ENCODE measurements at regions not wholly inside any gene's neighbourhood (a gene's known extent, or its start where the extent isn't known, plus 50 kb on each side); places are given as distances from the start of the nearest gene placed in this dataset.

GRCh38 chr4:123455360-123455759, 58.8 kb downstream of the SPRY1 start:
- no peak for DNase-seq

- no peak for DNase-seq
Observed at GRCh38 chr4:123462007-123462406, 65.4 kb downstream of the SPRY1 start.

GRCh38 chr4:123463869-123464268, 67.3 kb downstream of the SPRY1 start:
- DNase-seq = no peak

GRCh38 chr4:123465416-123465815, 68.8 kb downstream of the SPRY1 start:
- DNase-seq = no peak

GRCh38 chr4:123466080-123466785, 69.6 kb downstream of the SPRY1 start:
- DNase-seq = no peak

GRCh38 chr4:123468479-123469031, 72.0 kb downstream of the SPRY1 start:
- DNase-seq = no peak

- DNase-seq = no peak
Observed at GRCh38 chr4:123469245-123469644, 72.7 kb downstream of the SPRY1 start.

GRCh38 chr4:123469696-123470095, 73.1 kb downstream of the SPRY1 start:
- no peak for DNase-seq

- no peak for DNase-seq
Observed at GRCh38 chr4:123470640-123471039, 74.0 kb downstream of the SPRY1 start.

- no peak for DNase-seq
Observed at GRCh38 chr4:123471655-123472369, 75.2 kb downstream of the SPRY1 start.

GRCh38 chr4:123474817-123475216, 78.2 kb downstream of the SPRY1 start:
- no peak for DNase-seq

- DNase-seq = no peak
Observed at GRCh38 chr4:123476089-123476488, 79.5 kb downstream of the SPRY1 start.

- no peak for DNase-seq
Observed at GRCh38 chr4:123477711-123478209, 81.2 kb downstream of the SPRY1 start.

- no peak for DNase-seq
Observed at GRCh38 chr4:123478859-123479345, 82.3 kb downstream of the SPRY1 start.

GRCh38 chr4:123479944-123480343, 83.3 kb downstream of the SPRY1 start:
- peak; percentile 19 for DNase-seq

GRCh38 chr4:123480706-123481418, 84.3 kb downstream of the SPRY1 start:
- no peak for DNase-seq

GRCh38 chr4:123481717-123482116, 85.1 kb downstream of the SPRY1 start:
- DNase-seq = no peak

GRCh38 chr4:123484291-123484926, 87.8 kb downstream of the SPRY1 start:
- DNase-seq = no peak

- DNase-seq = no peak
Observed at GRCh38 chr4:123485601-123486000, 89.0 kb downstream of the SPRY1 start.

- DNase-seq = peak; percentile 81
Observed at GRCh38 chr4:123488916-123489315, 92.3 kb downstream of the SPRY1 start.

- no peak for DNase-seq
Observed at GRCh38 chr4:123495530-123495929, 98.9 kb downstream of the SPRY1 start.

- no peak for DNase-seq
Observed at GRCh38 chr4:123496421-123496820, 99.8 kb downstream of the SPRY1 start.

GRCh38 chr4:123497340-123497739, 100.7 kb downstream of the SPRY1 start:
- DNase-seq = no peak
